ENCODE measurements at regions not wholly inside any gene's neighbourhood (a gene's known extent, or its start where the extent isn't known, plus 50 kb on each side); places are given as distances from the start of the nearest gene placed in this dataset.

GRCh38 chr2:18387441-18388206, 172.8 kb downstream of the RDH14 start:
- ATAC-seq (replicated peaks in 6 of 8), result peak; percentile 77 to 98 (median 91)
- H3K27ac ChIP-seq, result no peak overlapping the region
- H3K4me3 ChIP-seq, result no peak overlapping the region
- 4 to 84% (median 34%) methylated on average over 3 to 10 of the region's 15 CpGs; no CpG with 5 or more reads in 1 of the 10 experiments for WGBS, 10 experiments
- in situ Hi-C loops (cut with MboI; ENCODE audit: low pct_unique_long_range_greater_than_20kb in 2 of 9, low sequenced_read_pairs in 9 of 9, unreplicated experiment in 9 of 9), result loop anchor here in 6 of 9 experiments (10.0 to 25.0 kb wide), 4 partner anchors 525 to 1475 kb away; no protein-coding TSS in a partner anchor
- peaks cover 0 to 4% of the 10 kb centered on the region in 2 donors for H3K4me1 ChIP-seq (replicated peaks in 1 of 2)

- Histone ChIP-seq H3K4me3 (no peak overlapping the region), H3K27ac (no peak overlapping the region), H3K4me1 (replicated peaks in 1 of 2) (no peaks in the 10 kb centered on the region)
- WGBS, 10 experiments, result 8 to 100% (median 75%) methylated on average over 1 of the region's 1 CpG; no CpG with 5 or more reads in 1 of the 10 experiments
- in situ Hi-C loops (cut with MboI; ENCODE audit: low pct_unique_long_range_greater_than_20kb in 2 of 9, low sequenced_read_pairs in 9 of 9, unreplicated experiment in 9 of 9), result loop anchor here in 6 of 9 experiments (10.0 to 25.0 kb wide), 4 partner anchors 522 to 1478 kb away; no protein-coding TSS in a partner anchor
- no peak for ATAC-seq (replicated peaks in 6 of 8)
Observed at GRCh38 chr2:18384242-18384641, 176.2 kb downstream of the RDH14 start.

- in situ Hi-C loops (cut with MboI; ENCODE audit: low pct_unique_long_range_greater_than_20kb in 2 of 9, low sequenced_read_pairs in 9 of 9, unreplicated experiment in 9 of 9), result loop anchor here in 6 of 9 experiments (10.0 to 25.0 kb wide), 4 partner anchors 519 to 1481 kb away; no protein-coding TSS in a partner anchor
- Histone ChIP-seq H3K4me3 (no peak overlapping the region), H3K4me1 (replicated peaks in 1 of 2) (no peaks in the 10 kb centered on the region), H3K27ac (no peak overlapping the region)
- ATAC-seq (replicated peaks in 6 of 8), result no peak
Observed at GRCh38 chr2:18381386-18381785, 179.1 kb downstream of the RDH14 start.

- Histone ChIP-seq H3K27ac (no peak overlapping the region), H3K4me1 (replicated peaks in 1 of 2) (no peaks in the 10 kb centered on the region), H3K4me3 (no peak overlapping the region)
- peak in 1 of 8 experiments; percentile 55 for ATAC-seq (replicated peaks in 6 of 8)
- in situ Hi-C loops (cut with MboI; ENCODE audit: low pct_unique_long_range_greater_than_20kb in 2 of 9, low sequenced_read_pairs in 9 of 9, unreplicated experiment in 9 of 9), result loop anchor here in 6 of 9 experiments (10.0 to 25.0 kb wide), 4 partner anchors 518 to 1482 kb away; no protein-coding TSS in a partner anchor
- 17 to 97% (median 85%) methylated on average over 1 to 3 of the region's 3 CpGs; no CpG with 5 or more reads in 3 of the 10 experiments for WGBS, 10 experiments
Observed at GRCh38 chr2:18380321-18380720, 180.1 kb downstream of the RDH14 start.

- 47 to 88% (median 69%) methylated on average over 1 to 4 of the region's 7 CpGs; no CpG with 5 or more reads in 5 of the 10 experiments for whole genome bisulfite sequencing, 10 experiments
- in situ Hi-C loops (cut with MboI; ENCODE audit: low pct_unique_long_range_greater_than_20kb in 2 of 9, low sequenced_read_pairs in 9 of 9, unreplicated experiment in 9 of 9), result loop anchor here in 6 of 9 experiments (10.0 to 25.0 kb wide), 4 partner anchors 518 to 1482 kb away; no protein-coding TSS in a partner anchor
- Histone ChIP-seq H3K4me3 (no peak overlapping the region), H3K4me1 (replicated peaks in 1 of 2) (no peaks in the 10 kb centered on the region), H3K27ac (no peak overlapping the region)
- peak in 4 of 8 experiments; percentile 31 to 67 (median 58) for ATAC-seq (replicated peaks in 6 of 8)
Observed at GRCh38 chr2:18379870-18380269, 180.6 kb downstream of the RDH14 start.

GRCh38 chr2:18378020-18378653, 182.3 kb downstream of the RDH14 start:
- WGBS, 10 experiments, result 0 to 62% (median 29%) methylated on average over 1 to 4 of the region's 4 CpGs; no CpG with 5 or more reads in 1 of the 10 experiments
- Histone ChIP-seq H3K4me1 (replicated peaks in 1 of 2) (no peaks in the 10 kb centered on the region), H3K27ac (no peak overlapping the region), H3K4me3 (no peak overlapping the region)
- ATAC-seq (replicated peaks in 6 of 8), result peak in 7 of 8 experiments; percentile 32 to 83 (median 60)
- in situ Hi-C loops (cut with MboI; ENCODE audit: low pct_unique_long_range_greater_than_20kb in 2 of 9, low sequenced_read_pairs in 9 of 9, unreplicated experiment in 9 of 9), result loop anchor here in 6 of 9 experiments (25.0 kb wide), 3 partner anchors 516 to 1484 kb away; no protein-coding TSS in a partner anchor

- no peak overlapping the region for H3K4me3 ChIP-seq
- ATAC-seq (replicated peaks in 6 of 8), result no peak
- in situ Hi-C loops (cut with MboI; ENCODE audit: low pct_unique_long_range_greater_than_20kb in 2 of 9, low sequenced_read_pairs in 9 of 9, unreplicated experiment in 9 of 9), result loop anchor here in 6 of 9 experiments (25.0 kb wide), 3 partner anchors 515 to 1485 kb away; no protein-coding TSS in a partner anchor
- 60 to 100% (median 79%) methylated on average over 1 to 4 of the region's 4 CpGs for WGBS, 10 experiments
- H3K27ac ChIP-seq, result no peak overlapping the region
- no peaks in the 10 kb centered on the region for H3K4me1 ChIP-seq (replicated peaks in 1 of 2)
Observed at GRCh38 chr2:18376936-18377335, 183.5 kb downstream of the RDH14 start.

- H3K27ac ChIP-seq, result no peak overlapping the region
- 51 to 100% (median 85%) methylated on average over 1 to 2 of the region's 2 CpGs for WGBS, 10 experiments
- in situ Hi-C loops (cut with MboI; ENCODE audit: low pct_unique_long_range_greater_than_20kb in 2 of 9, low sequenced_read_pairs in 9 of 9, unreplicated experiment in 9 of 9), result loop anchor here in 2 of 9 experiments (25.0 kb wide), 1 partner anchor 511 kb away; no protein-coding TSS in a partner anchor
Observed at GRCh38 chr2:18373664-18374063, 186.8 kb downstream of the RDH14 start.

GRCh38 chr2:18373081-18373480, 187.4 kb downstream of the RDH14 start:
- 57 to 100% (median 77%) methylated on average over 1 of the region's 1 CpG; no CpG with 5 or more reads in 4 of the 10 experiments for WGBS, 10 experiments
- no peak overlapping the region for H3K27ac ChIP-seq
- H3K4me1 ChIP-seq (replicated peaks in 1 of 2), result no peaks in the 10 kb centered on the region
- in situ Hi-C loops (cut with MboI; ENCODE audit: low pct_unique_long_range_greater_than_20kb in 2 of 9, low sequenced_read_pairs in 9 of 9, unreplicated experiment in 9 of 9), result loop anchor here in 2 of 9 experiments (25.0 kb wide), 1 partner anchor 511 kb away; no protein-coding TSS in a partner anchor
- ATAC-seq (replicated peaks in 6 of 8), result no peak
- no peak overlapping the region for H3K4me3 ChIP-seq

More at GRCh38 chr2:18373664-18374063, 186.8 kb downstream of the RDH14 start:
- Histone ChIP-seq H3K4me3 (no peak overlapping the region), H3K4me1 (replicated peaks in 1 of 2) (no peaks in the 10 kb centered on the region)
- ATAC-seq (replicated peaks in 6 of 8), result no peak

- Histone ChIP-seq H3K27ac (no peak overlapping the region), H3K4me3 (no peak overlapping the region), H3K4me1 (replicated peaks in 1 of 2) (no peaks in the 10 kb centered on the region)
- no peak for ATAC-seq (replicated peaks in 6 of 8)
- in situ Hi-C loops (cut with MboI; ENCODE audit: low pct_unique_long_range_greater_than_20kb in 2 of 9, low sequenced_read_pairs in 9 of 9, unreplicated experiment in 9 of 9), result loop anchor here in 2 of 9 experiments (25.0 kb wide), 1 partner anchor 510 kb away; no protein-coding TSS in a partner anchor
Observed at GRCh38 chr2:18372641-18373040, 187.8 kb downstream of the RDH14 start.

GRCh38 chr2:18369760-18370159, 190.7 kb downstream of the RDH14 start:
- Histone ChIP-seq H3K4me1 (replicated peaks in 1 of 2) (peaks cover 3 to 6% of the 10 kb centered on the region in 2 donors), H3K27ac (no peak overlapping the region), H3K4me3 (no peak overlapping the region)
- in situ Hi-C loops (cut with MboI; ENCODE audit: low pct_unique_long_range_greater_than_20kb in 2 of 9, low sequenced_read_pairs in 9 of 9, unreplicated experiment in 9 of 9), result loop anchor here in 2 of 9 experiments (25.0 kb wide), 1 partner anchor 507 kb away; no protein-coding TSS in a partner anchor
- 44 to 92% (median 84%) methylated on average over 1 to 2 of the region's 2 CpGs; no CpG with 5 or more reads in 5 of the 10 experiments for WGBS, 10 experiments
- ATAC-seq (replicated peaks in 6 of 8), result peak in 2 of 8 experiments; percentile 35 to 71

- in situ Hi-C loops (cut with MboI; ENCODE audit: low pct_unique_long_range_greater_than_20kb in 2 of 9, low sequenced_read_pairs in 9 of 9, unreplicated experiment in 9 of 9), result loop anchor here in 2 of 9 experiments (25.0 kb wide), 1 partner anchor 506 kb away; no protein-coding TSS in a partner anchor
- Histone ChIP-seq H3K4me3 (no peak overlapping the region), H3K27ac (no peak overlapping the region), H3K4me1 (replicated peaks in 1 of 2) (peaks cover 3 to 6% of the 10 kb centered on the region in 2 donors)
- no peak for ATAC-seq (replicated peaks in 6 of 8)
- 20 to 93% (median 75%) methylated on average over 1 to 2 of the region's 2 CpGs; no CpG with 5 or more reads in 1 of the 10 experiments for WGBS, 10 experiments
Observed at GRCh38 chr2:18368008-18368407, 192.4 kb downstream of the RDH14 start.
